HG02759 (cell line): ENCODE measurements at regions not wholly inside any gene's neighbourhood (a gene's known extent, or its start where the extent isn't known, plus 50 kb on each side); places are given as distances from the start of the nearest gene placed in this dataset.
"Not testable (repeated sequence)": the region's sequence is repeated elsewhere in the genome, so short reads cannot be mapped to it uniquely, and the experiment has no call there.

Source experiments
- ATAC-seq: cut with Tn5 transposase; IDR thresholded peaks from one replicate; pipeline ENCODE4 v1.9.1; 2021; ENCODE audit warnings: mild to moderate bottlenecking, moderate library complexity; ENCODE audit not compliant: unreplicated experiment

- not testable (repeated sequence) for ATAC-seq
These were observed 207.8 kb downstream of the USP6NL start for GRCh38 chr10:11403646-11404045.

DNA sequence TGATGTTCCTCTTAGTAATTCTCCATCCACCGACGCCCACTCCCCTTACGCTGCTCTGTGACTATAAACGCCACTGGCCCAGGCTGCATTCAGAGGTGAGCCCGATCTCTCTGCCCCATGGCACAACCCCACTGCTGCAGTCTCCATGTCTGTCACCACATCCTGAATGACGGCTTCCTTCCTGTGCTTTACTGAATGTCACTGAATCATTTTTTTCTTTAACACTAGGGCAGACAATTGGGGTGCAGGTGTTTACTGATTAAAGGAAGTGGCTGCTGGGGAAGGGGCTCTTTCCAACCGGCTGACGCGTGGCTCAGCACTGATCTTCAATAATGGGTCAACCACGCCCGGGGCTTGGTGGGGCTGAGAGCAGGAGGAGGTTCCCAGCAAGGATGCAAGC, 208.3 kb downstream of the USP6NL start:
- peak; percentile 57 for ATAC-seq

DNA sequence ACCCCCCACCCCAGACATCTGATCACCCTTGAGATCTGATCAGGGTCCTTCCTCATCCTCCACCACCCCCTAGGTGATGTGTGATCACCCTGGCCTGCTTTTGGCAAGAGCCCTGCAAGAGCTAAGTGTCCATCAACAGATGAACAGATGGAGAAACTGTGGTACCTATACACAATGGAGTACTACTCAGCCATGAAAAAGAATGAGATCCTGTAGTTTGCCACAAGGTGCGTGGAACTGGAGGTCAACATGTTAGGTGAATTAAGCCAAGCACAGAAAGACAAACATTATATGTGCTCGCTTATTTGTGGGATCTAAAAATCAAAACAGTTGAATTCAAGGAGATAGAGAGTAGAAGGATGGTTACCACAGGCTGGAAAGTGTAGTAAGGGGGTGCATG, 209.1 kb downstream of the USP6NL start:
- ATAC-seq = no peak

DNA sequence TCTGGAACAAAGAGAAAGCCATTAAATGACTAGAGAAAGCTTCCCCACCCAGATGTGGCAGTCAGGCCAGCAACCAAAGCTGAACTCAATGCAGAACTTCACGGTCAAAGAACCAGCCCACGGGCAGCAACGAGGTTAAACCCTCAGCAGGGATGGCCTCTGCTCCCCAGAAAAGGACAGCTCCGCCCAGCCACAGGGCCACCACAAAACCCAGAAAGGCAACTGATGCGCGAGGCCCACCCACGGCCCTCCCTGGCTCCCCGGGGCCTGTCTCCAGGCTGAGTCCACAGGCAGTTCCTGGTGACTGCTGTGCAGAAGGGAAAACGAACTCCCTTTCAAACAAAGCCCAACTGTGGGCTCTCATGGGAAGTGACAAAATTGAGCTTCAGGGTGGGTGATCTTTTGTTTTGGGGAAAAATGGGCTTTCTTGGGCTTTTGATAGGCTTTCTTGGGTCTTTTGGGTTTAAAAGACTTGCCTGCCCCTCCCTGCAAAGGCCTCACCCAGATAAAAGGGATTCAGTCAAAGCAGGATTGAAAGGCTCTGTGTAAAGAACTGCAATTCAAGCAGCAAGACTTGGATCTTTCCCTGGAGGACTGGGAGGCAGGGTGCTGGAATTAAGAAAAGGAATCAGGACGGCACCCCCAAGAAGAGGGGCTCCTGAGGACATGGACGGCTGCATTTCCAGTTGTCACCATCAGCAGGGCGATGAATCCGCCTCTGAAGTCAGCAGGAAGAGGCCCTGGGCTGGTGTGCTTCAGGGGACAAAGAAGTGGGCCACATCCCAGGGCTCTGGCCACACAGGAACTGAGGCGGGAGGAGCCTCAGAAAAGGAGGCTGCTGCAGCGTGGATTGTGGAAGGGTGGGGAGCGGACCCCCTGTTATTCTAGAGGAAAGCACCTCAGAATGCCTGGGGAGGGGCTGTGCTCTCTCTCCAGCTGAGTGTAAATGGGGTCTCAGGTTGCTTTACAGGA, 209.9 kb downstream of the USP6NL start:
- ATAC-seq = no peak

DNA sequence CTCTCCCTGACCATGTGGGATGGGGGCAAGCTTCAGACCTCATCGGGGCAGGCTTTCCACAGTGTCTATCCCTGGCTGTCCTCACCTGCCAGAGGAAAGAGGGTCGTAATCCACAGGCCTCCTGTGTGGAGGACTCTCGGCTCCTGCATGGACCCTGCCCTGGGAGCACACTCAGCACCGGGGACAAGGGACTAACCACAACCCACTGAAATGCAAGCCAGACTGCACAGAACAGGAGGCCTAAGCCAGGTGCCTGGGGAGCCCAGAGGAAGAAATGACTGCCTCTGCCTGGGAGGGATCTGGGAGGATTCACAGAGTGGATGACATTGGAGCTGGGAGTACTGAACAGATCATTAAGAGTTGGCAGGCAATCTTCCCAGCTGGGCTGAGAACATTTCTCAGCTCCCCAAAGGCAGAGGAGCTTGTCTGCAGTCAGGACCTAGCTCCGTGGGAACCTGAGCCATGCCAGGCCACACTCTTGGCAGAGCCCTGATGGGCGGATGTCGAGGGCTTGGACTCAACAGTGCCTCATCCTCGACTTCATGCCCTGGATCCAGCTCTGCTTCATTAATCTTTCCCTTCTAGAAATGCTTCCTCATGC, 213.4 kb downstream of the USP6NL start:
- no peak for ATAC-seq

DNA sequence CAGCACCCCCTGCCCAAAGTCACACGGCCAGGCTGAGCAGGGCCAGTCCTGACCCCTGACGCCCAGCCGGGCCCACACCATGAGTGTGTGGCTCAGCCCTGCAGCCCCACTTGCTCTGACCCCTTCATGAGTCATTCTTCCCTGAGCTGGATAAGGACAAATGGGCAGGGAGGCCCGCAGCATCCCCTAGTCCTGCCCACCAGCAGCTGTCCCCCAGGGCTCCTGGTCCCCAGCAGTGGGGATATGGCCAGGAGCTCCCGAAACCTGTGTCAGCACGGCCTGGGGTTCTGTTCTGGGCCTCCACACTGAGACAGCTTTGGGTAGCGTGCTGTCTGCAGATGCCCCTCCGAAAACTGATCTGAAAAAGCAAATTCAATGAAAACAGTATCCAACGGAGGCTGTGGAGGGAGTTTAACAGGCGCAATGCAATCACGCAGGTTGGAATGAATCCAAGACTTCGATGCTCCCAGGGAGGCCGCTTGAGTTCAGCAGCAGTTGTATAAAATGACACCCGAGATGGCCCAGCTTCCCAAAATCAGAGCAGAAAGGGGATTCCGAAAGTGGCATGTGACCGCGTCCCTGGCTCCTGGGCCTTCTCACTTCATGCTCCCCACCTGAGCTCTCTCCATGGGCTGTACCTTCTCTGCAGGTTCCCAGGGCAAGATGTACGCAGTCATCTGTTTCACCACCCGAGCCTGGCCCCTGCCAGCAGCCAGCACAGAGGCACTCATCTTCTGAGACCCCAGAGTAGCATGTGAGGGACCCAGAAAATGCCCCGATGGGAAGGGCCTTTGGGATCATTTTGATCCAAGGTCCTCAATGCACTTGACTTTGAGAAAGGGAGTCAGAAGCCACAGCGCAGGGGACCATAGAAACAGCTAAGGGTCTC, 214.1 kb downstream of the USP6NL start:
- ATAC-seq = no peak

GRCh38 chr10:11396311-11396955, 215.0 kb downstream of the USP6NL start:
- no peak for ATAC-seq

DNA sequence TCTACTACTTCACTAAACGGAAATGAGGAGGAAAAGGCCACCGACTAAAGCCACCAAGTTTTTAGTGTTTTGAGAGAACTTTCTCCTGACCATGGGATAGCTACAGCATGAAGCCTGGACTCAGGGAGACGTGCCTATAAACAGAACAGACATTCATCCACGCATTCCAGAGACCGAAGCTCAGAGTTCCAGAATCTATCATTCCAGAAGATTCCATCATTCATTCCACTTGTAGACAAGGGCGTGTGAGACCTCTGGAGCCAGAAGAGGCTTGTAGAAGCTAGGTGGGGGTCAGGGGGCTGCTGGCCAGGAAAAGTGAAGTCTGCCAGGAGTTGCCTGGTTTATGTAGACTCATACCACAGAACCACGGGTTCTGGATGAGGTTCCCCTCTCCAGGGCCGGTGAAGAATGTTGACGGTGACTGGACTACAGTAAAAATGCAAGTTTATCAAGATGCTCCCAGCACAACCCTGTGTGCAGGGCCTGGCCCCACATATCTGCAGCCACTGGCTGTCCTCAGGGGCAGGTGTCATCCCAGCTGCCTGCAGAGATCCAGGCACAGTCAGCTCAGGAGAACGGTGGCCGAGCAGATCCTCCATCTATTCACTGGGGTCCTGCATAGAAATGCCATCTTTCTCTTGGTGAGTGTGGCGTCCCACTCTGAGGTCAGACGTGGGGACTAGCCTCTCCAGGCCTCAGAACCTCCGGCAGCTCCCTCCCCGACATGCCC, 215.7 kb downstream of the USP6NL start:
- no peak for ATAC-seq

DNA sequence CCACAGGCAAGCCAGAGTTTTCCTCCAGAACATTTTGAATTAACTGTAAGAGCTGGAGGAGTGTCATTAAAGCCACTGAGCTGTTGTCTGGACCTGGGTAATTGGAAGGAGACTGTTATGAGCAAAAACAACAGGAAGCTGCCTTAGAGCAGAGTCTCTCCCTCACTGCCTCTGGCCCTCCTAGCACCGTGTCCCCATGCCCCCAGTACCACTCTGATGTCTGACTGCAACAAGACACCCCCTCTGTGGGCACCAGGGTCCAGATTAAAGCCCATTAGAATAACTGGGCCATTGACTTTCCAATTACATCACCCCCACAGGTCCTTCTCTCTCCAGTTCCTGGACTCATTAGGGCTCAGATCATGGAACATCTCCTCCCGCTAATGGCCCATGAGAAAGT, 216.3 kb downstream of the USP6NL start:
- ATAC-seq = no peak

DNA sequence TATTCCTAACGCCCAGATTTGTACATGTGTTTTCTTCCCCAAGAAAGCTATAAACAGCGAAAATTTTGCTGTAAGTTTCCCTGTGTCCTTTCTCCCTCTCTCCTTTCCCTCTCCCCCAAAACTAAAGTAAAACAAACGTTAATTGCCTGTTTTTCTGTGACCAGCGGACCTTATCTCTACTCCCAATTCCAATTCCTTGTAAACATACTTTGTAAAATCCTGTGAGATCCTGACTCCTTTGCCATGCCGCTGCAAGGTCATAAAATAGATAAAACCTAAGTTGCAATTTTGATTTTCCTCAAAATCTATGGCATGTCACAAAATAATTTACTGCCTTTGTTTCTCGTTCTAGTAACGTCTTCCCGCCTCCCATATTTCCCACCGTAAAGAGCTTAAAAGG, 217.6 kb downstream of the USP6NL start:
- no peak for ATAC-seq

DNA sequence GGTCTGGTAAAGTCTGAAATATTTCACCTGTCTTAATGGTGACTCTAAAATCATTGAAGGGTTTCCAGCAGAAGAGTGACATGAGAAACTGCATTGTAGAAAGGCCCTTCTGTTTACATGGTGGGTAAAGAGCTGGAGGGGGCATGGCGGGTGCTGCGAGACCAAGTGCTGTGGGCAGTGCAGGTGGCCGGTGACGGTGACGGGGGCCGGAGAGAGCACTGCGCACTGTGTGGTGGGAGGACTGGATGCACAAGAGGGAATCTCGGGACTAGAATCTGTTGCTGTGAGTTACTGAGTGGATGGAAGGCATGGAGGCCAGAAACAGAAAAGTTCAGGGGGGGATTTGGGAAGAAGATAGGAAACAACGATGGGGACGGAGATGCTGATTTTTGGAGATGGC, 218.7 kb downstream of the USP6NL start:
- ATAC-seq = no peak

- ATAC-seq = no peak
These were observed 222.5 kb downstream of the USP6NL start for GRCh38 chr10:11388996-11389395.

DNA sequence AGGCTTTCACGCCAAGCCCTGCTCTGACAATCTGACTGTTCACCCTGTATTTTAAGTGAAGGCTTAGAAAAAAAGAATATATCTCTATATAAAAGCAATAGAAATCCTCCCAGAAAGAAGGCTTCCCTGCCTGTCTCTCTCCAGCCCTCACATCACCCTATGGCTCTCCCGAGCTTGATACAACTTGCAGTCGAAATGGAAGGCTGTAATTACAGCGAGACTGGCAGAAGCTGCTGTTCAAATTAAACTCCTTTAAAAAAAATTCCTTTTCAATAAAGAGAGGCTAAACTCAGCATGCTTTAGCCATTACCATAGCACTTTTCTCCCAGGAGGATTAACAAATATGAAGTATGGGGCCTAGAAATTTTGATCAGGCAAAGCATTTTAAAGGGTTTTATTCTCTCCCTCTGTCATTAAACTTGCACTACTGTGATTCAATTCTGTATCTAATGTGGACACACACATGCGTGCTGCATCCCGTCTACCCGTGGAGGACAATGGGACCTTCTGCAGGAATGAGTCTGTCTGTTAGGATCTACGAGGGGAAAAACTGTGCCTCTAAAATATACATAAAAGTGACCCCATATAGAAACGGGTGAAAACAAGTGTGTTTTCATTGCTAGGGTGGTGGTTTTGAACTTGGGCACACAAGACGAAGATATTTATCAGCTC, 223.8 kb downstream of the USP6NL start:
- no peak for ATAC-seq

GRCh38 chr10:11387044-11387443, 224.4 kb downstream of the USP6NL start:
- no peak for ATAC-seq
